HCT116 (cell line): ENCODE measurements at regions not wholly inside any gene's neighbourhood (a gene's known extent, or its start where the extent isn't known, plus 50 kb on each side); places are given as distances from the start of the nearest gene placed in this dataset.

ENCODE experiments used
- ATAC-seq: fragments of 200-7000 bp; cut with Tn5 transposase; 2 replicates; pipeline ENCODE4 v1.9.1; 2020; ENCODE audit warnings: mild to moderate bottlenecking, moderate library complexity
- BruUV-seq: library from RNA; stranded (reverse); fragments of 400-500 nt; replicated peaks from 2 replicates; lab custom pipeline; 2021; lab: Mats Ljungman, UMichigan
- CTCF ChIA-PET: fragments of 300-600 bp; sonication (Branson Sonifier 250); formaldehyde crosslinking; loops from one replicate; lab custom pipeline; 2021; ENCODE audit warnings: antibody characterized with exemption; lab: Charles Lee
- POLR2A ChIA-PET: fragments of 300-600, 350-600 bp; sonication (Branson Sonifier 250); formaldehyde crosslinking; loops from one replicate; lab custom pipeline; 2021; ENCODE audit warnings: antibody characterized with exemption; lab: Charles Lee
- RAD21 ChIA-PET, 2 experiments: fragments of 300-600 bp; sonication (Branson Sonifier 250); formaldehyde crosslinking; loops; one replicate each; lab custom pipeline; 2023; ENCODE audit warnings: low total read pairs in 2 of 2; ENCODE audit not compliant: uncharacterized antibody in 2 of 2, unreplicated experiment in 2 of 2, low non-redundant PET in 1 of 2; lab: Charles Lee
- DNase-seq: peaks from one replicate; pipeline ENCODE4 v3.0.0-alpha.2; 2010; ENCODE audit warnings: low read depth, low spot score
- H2AFZ ChIP-seq: fragments of 200-600 bp; shearing (Covaris generic), sonication (generic); 2 replicates; pipeline ENCODE4 v1.6.1; 2017; ENCODE audit warnings: low read depth, mixed run types, mixed read lengths, antibody characterized with exemption, low read length; ENCODE audit not compliant: poor library complexity, severe bottlenecking
- H3K27ac ChIP-seq: 2 replicates; pipeline ENCODE4 v1.5.1; 2012; ENCODE audit warnings: low read depth, low read length
- H3K27me3 ChIP-seq: fragments of 200-600 bp; sonication (generic); 2 replicates; pipeline ENCODE4 v1.6.1; 2016; ENCODE audit warnings: mixed run types, low read length, mixed read lengths; ENCODE audit not compliant: insufficient read depth
- H3K36me3 ChIP-seq, 2 experiments: fragments of 200-500 bp in 1 of 2; fragments of 200-600 bp in 1 of 2; sonication (Bioruptor generic) in 1 of 2; sonication (generic) in 1 of 2; 2 replicates each; pipeline versions ENCODE4 v1.5.1 to v1.6.1; 2014 to 2016; ENCODE audit warnings: low read length in 2 of 2, inconsistent platforms in 1 of 2, mixed read lengths in 1 of 2, mixed run types in 1 of 2; ENCODE audit not compliant: insufficient read depth in 2 of 2, control insufficient read depth in 1 of 2
- H3K4me1 ChIP-seq, 2 experiments: fragments of 200-600 bp in 1 of 2; sonication (generic) in 1 of 2; 2 replicates each; pipeline versions ENCODE4 v1.5.1 to v1.6.1; 2012 to 2017; ENCODE audit warnings: low read length in 2 of 2, inconsistent platforms in 1 of 2, mild to moderate bottlenecking in 1 of 2, mixed read lengths in 1 of 2, mixed run types in 1 of 2, moderate library complexity in 1 of 2; ENCODE audit not compliant: insufficient read depth in 2 of 2, control insufficient read depth in 1 of 2
- H3K4me2 ChIP-seq: fragments of 200-600 bp; sonication (generic); 2 replicates; pipeline ENCODE4 v1.6.1; 2017; ENCODE audit warnings: mixed run types, low read length, mixed read lengths
- H3K4me3 ChIP-seq, 2 experiments: fragments of 200-600 bp in 1 of 2; sonication (generic) in 1 of 2; replicated peaks in 1 of 2; 2 replicates each; pipeline ENCODE4 v1.5.1; 2011 to 2016; ENCODE audit warnings: low read length in 2 of 2, control low read depth in 1 of 2, low read depth in 1 of 2, mild to moderate bottlenecking in 1 of 2, mixed read lengths in 1 of 2, mixed run types in 1 of 2
- H3K79me2 ChIP-seq: fragments of 200-600 bp; sonication (generic); 2 replicates; pipeline ENCODE4 v1.6.1; 2017; ENCODE audit warnings: mild to moderate bottlenecking, mixed run types, low read length, moderate library complexity, mixed read lengths; ENCODE audit not compliant: insufficient read depth
- H3K9ac ChIP-seq: fragments of 200-600 bp; sonication (generic); 2 replicates; pipeline ENCODE4 v1.6.1; 2016; ENCODE audit warnings: low read length, mixed read lengths
- H3K9me2 ChIP-seq: fragments of 200-600 bp; sonication (generic), shearing (Covaris generic); 2 replicates; pipeline ENCODE4 v1.6.1; 2017; ENCODE audit warnings: mixed run types, mild to moderate bottlenecking, moderate library complexity; ENCODE audit not compliant: insufficient read depth
- H3K9me3 ChIP-seq, 2 experiments: fragments of 200-500 bp in 1 of 2; fragments of 200-600 bp in 1 of 2; sonication (Bioruptor generic) in 1 of 2; sonication (generic) in 1 of 2; 2 replicates each; pipeline ENCODE4 v1.6.1; 2014 to 2017; ENCODE audit warnings: low read length in 2 of 2, mixed read lengths in 2 of 2, inconsistent platforms in 1 of 2, low read depth in 1 of 2, mild to moderate bottlenecking in 1 of 2, mixed run types in 1 of 2, moderate library complexity in 1 of 2; ENCODE audit not compliant: control insufficient read depth in 1 of 2, insufficient read depth in 1 of 2
- H4K20me1 ChIP-seq: fragments of 200-600 bp; sonication (generic), shearing (Covaris generic); 2 replicates; pipeline ENCODE4 v1.6.1; 2017; ENCODE audit warnings: mixed run types, mild to moderate bottlenecking, moderate library complexity; ENCODE audit not compliant: insufficient read depth
- CBX3 ChIP-seq: IDR thresholded peaks from 2 replicates; pipeline ENCODE4 v1.6.1; 2012; ENCODE audit warnings: low read depth
- CTCF ChIP-seq, 3 experiments: fragments of 200-600 bp in 1 of 3; sonication (generic) in 1 of 3; IDR thresholded peaks in 2 of 3; conservative IDR thresholded peaks in 1 of 3; 2 replicates each; pipeline ENCODE4 v1.5.1; 2012 to 2017; ENCODE audit warnings: low read depth in 2 of 3, low read length in 2 of 3, antibody characterized with exemption in 1 of 3, borderline replicate concordance in 1 of 3, control low read depth in 1 of 3, mild to moderate bottlenecking in 1 of 3, mixed read lengths in 1 of 3, mixed run types in 1 of 3, moderate library complexity in 1 of 3; ENCODE audit not compliant: insufficient read depth in 1 of 3
- EGR1 ChIP-seq: IDR thresholded peaks from 2 replicates; pipeline ENCODE4 v1.6.1; 2012; ENCODE audit warnings: low read depth
- EZH2 ChIP-seq: fragments of 200-600 bp; sonication (generic); IDR thresholded peaks from 2 replicates; pipeline ENCODE4 v1.6.1; 2017; ENCODE audit warnings: antibody characterized with exemption, mixed run types
- JUND ChIP-seq: IDR thresholded peaks from 2 replicates; pipeline ENCODE4 v1.6.1; 2012
- POLR2AphosphoS5 ChIP-seq: IDR thresholded peaks from 2 replicates; pipeline ENCODE4 v1.6.1; 2011; ENCODE audit warnings: mild to moderate bottlenecking, low read depth, low read length, moderate library complexity
- TCF7L2 ChIP-seq: IDR thresholded peaks from 2 replicates; pipeline ENCODE4 v1.7.0; 2011; ENCODE audit warnings: borderline replicate concordance, inconsistent platforms; ENCODE audit not compliant: insufficient read depth, insufficient read length; ENCODE audit errors: extremely low read depth
- YY1 ChIP-seq: IDR thresholded peaks from 2 replicates; pipeline ENCODE4 v1.6.1; 2011; ENCODE audit warnings: low read length, low read depth, moderate library complexity, mild to moderate bottlenecking; ENCODE audit not compliant: insufficient replicate concordance; ENCODE audit errors: extremely low read depth
- intact Hi-C: fragments of 100-400 bp; cut with micrococcal nuclease; formaldehyde crosslinking; loops from 2 replicates; pipeline ENCODE4 v1.10.0; 2022

- TF ChIP-seq CTCF (IDR thresholded peaks at IDR 0.05 in 2 of 3, conservative IDR thresholded peaks at IDR 0.05 in 1 of 3; ENCODE audit: borderline replicate concordance in 1 of 3, insufficient read depth in 1 of 3, low read depth in 2 of 3, low read length in 2 of 3), result no peak
- no peak for TF ChIP-seq EZH2
- TF ChIP-seq JUND, result no peak
- TF ChIP-seq POLR2AphosphoS5, result no peak
- TF ChIP-seq CBX3, result no peak
- no peak for TF ChIP-seq EGR1
Measured at GRCh38 chr16:9203956-9204355, 112.5 kb downstream of the HAPSTR1 start (continued).

GRCh38 chr16:9205661-9206060 is 114.2 kb downstream of the HAPSTR1 start:
- TF ChIP-seq EGR1, result no peak
- Histone ChIP-seq H3K79me2 (no peaks in the 10 kb centered on the region), H3K9me3 (no peaks in the 10 kb centered on the region), H3K36me3 (no peaks in the 10 kb centered on the region), H3K4me2 (no peak overlapping the region), H3K4me3 (no peak overlapping the region), H3K27ac (no peak overlapping the region), H3K9me2 (no peaks in the 10 kb centered on the region), H3K4me1 (no peaks in the 10 kb centered on the region), H3K27me3 (peaks cover 41% of the 10 kb centered on the region), H4K20me1 (no peaks in the 10 kb centered on the region), H3K9ac (no peak overlapping the region), H2AFZ (no peak overlapping the region)
- ChIA-PET POLR2A (no interaction called here), RAD21 (no interaction called here), CTCF (no interaction called here)
- intact Hi-C loops, result no loop called here
- BruUV-seq, result no TSS peak
- DNase-seq (no peak), ATAC-seq (no peak)

GRCh38 chr16:9206156-9206555 is 114.7 kb downstream of the HAPSTR1 start:
- Histone ChIP-seq H2AFZ (no peak overlapping the region), H3K9me2 (no peaks in the 10 kb centered on the region), H3K9me3 (no peaks in the 10 kb centered on the region), H3K4me2 (no peak overlapping the region), H3K79me2 (no peaks in the 10 kb centered on the region), H3K4me1 (no peaks in the 10 kb centered on the region), H3K36me3 (no peaks in the 10 kb centered on the region), H3K27me3 (peaks cover 46% of the 10 kb centered on the region), H3K9ac (no peak overlapping the region), H3K27ac (no peak overlapping the region), H3K4me3 (no peak overlapping the region), H4K20me1 (no peaks in the 10 kb centered on the region)
- TF ChIP-seq YY1 (no peak), TCF7L2 (peak; percentile 31)
- DNase-seq, result no peak
- ChIA-PET CTCF (no interaction called here), RAD21 (no interaction called here), POLR2A (no interaction called here)
- no peak for ATAC-seq
- BruUV-seq, result no TSS peak
- intact Hi-C loops, result no loop called here
